ENCODE measurements at regions not wholly inside any gene's neighbourhood (a gene's known extent, or its start where the extent isn't known, plus 50 kb on each side); places are given as distances from the start of the nearest gene placed in this dataset.

GRCh38 chr3:194738254-194739093, 52.8 kb downstream of the FAM43A start:
- H2AFZ ChIP-seq (ENCODE audit: low read length): no peak overlapping the region
- no peaks in the 10 kb centered on the region for H3F3A ChIP-seq (ENCODE audit: insufficient read depth, low read length)
- no peak overlapping the region for H3K9ac ChIP-seq (ENCODE audit: low read length)
- no peaks in the 10 kb centered on the region for H3K36me3 ChIP-seq (replicated peaks; ENCODE audit: insufficient read depth, low read length)
- 0 out of 2 replicates have a peak, but pooled peaks cover 6% of the 10 kb centered on the region for H3K27me3 ChIP-seq (replicated peaks; ENCODE audit: insufficient read depth, low read length)
- DNase-seq: no peak
- no peak overlapping the region for H3K27ac ChIP-seq (ENCODE audit: low read length)
- H3K9me2 ChIP-seq (replicated peaks; ENCODE audit: insufficient read depth, low read length): no peaks in the 10 kb centered on the region
- H3K4me2 ChIP-seq (ENCODE audit: low read depth, low read length): no peak overlapping the region
- no peaks in the 10 kb centered on the region for H3K79me2 ChIP-seq (ENCODE audit: low read length)
- no peak overlapping the region for H3K4me3 ChIP-seq (ENCODE audit: low read length)
- H3K4me1 ChIP-seq (ENCODE audit: low read length): no peaks in the 10 kb centered on the region
- no peak for TF ChIP-seq EZH2 (optimal IDR thresholded peaks at IDR 0.05; ENCODE audit: low read depth, low read length)
- TF ChIP-seq EZH2phosphoT487 (IDR thresholded peaks at IDR 0.05; ENCODE audit: low read length): no peak
- H4K20me1 ChIP-seq (ENCODE audit: insufficient read depth, low read length): no peaks in the 10 kb centered on the region
- H3K9me3 ChIP-seq (replicated peaks; ENCODE audit: insufficient read depth, low read length): no peaks in the 10 kb centered on the region

- 0 out of 2 replicates have a peak, but pooled peaks cover 6% of the 10 kb centered on the region for H3K27me3 ChIP-seq (replicated peaks; ENCODE audit: insufficient read depth, low read length)
- no peaks in the 10 kb centered on the region for H3F3A ChIP-seq (ENCODE audit: insufficient read depth, low read length)
- H3K9ac ChIP-seq (ENCODE audit: low read length): no peak overlapping the region
- H2AFZ ChIP-seq (ENCODE audit: low read length): no peak overlapping the region
- no peak overlapping the region for H3K4me2 ChIP-seq (ENCODE audit: low read depth, low read length)
- no peak for TF ChIP-seq EZH2 (optimal IDR thresholded peaks at IDR 0.05; ENCODE audit: low read depth, low read length)
- TF ChIP-seq EZH2phosphoT487 (IDR thresholded peaks at IDR 0.05; ENCODE audit: low read length): no peak
- no peak for TF ChIP-seq CTCF (IDR thresholded peaks at IDR 0.05; ENCODE audit: low read length)
- no peak overlapping the region for H3K4me3 ChIP-seq (ENCODE audit: low read length)
- H3K4me1 ChIP-seq (ENCODE audit: low read length): no peaks in the 10 kb centered on the region
- H3K36me3 ChIP-seq (replicated peaks; ENCODE audit: insufficient read depth, low read length): no peaks in the 10 kb centered on the region
- H3K9me3 ChIP-seq (replicated peaks; ENCODE audit: insufficient read depth, low read length): no peaks in the 10 kb centered on the region
- no peaks in the 10 kb centered on the region for H4K20me1 ChIP-seq (ENCODE audit: insufficient read depth, low read length)
- no peaks in the 10 kb centered on the region for H3K9me2 ChIP-seq (replicated peaks; ENCODE audit: insufficient read depth, low read length)
- H3K27ac ChIP-seq (ENCODE audit: low read length): no peak overlapping the region
- no peaks in the 10 kb centered on the region for H3K79me2 ChIP-seq (ENCODE audit: low read length)
- no peak for DNase-seq
These were observed 54.0 kb downstream of the FAM43A start for GRCh38 chr3:194739498-194740284.

GRCh38 chr3:194740859-194741491, 55.3 kb downstream of the FAM43A start:
- H3K4me1 ChIP-seq (ENCODE audit: low read length): no peaks in the 10 kb centered on the region
- no peaks in the 10 kb centered on the region for H4K20me1 ChIP-seq (ENCODE audit: insufficient read depth, low read length)
- H3K79me2 ChIP-seq (ENCODE audit: low read length): no peaks in the 10 kb centered on the region
- H3F3A ChIP-seq (ENCODE audit: insufficient read depth, low read length): no peaks in the 10 kb centered on the region
- H3K4me3 ChIP-seq (ENCODE audit: low read length): no peak overlapping the region
- TF ChIP-seq CTCF (IDR thresholded peaks at IDR 0.05; ENCODE audit: low read length) (no peak), EZH2phosphoT487 (IDR thresholded peaks at IDR 0.05; ENCODE audit: low read length) (no peak), EZH2 (optimal IDR thresholded peaks at IDR 0.05; ENCODE audit: low read depth, low read length) (no peak)
- H3K4me2 ChIP-seq (ENCODE audit: low read depth, low read length): no peak overlapping the region
- H3K36me3 ChIP-seq (replicated peaks; ENCODE audit: insufficient read depth, low read length): no peaks in the 10 kb centered on the region
- 0 out of 2 replicates have a peak, but pooled peaks cover 6% of the 10 kb centered on the region for H3K27me3 ChIP-seq (replicated peaks; ENCODE audit: insufficient read depth, low read length)
- no peak overlapping the region for H3K9ac ChIP-seq (ENCODE audit: low read length)
- H3K9me2 ChIP-seq (replicated peaks; ENCODE audit: insufficient read depth, low read length): no peaks in the 10 kb centered on the region
- no peaks in the 10 kb centered on the region for H3K9me3 ChIP-seq (replicated peaks; ENCODE audit: insufficient read depth, low read length)
- DNase-seq: no peak
- H3K27ac ChIP-seq (ENCODE audit: low read length): no peak overlapping the region
- H2AFZ ChIP-seq (ENCODE audit: low read length): no peak overlapping the region

Measured in MM.1S (cell line).